Suprapubic skin (tissue), 4 donors: ENCODE measurements at regions not wholly inside any gene's neighbourhood (a gene's known extent, or its start where the extent isn't known, plus 50 kb on each side); places are given as distances from the start of the nearest gene placed in this dataset.

Source experiments
- DNase-seq, 2 donors: peaks; one replicate each; pipeline ENCODE4 v3.0.0-alpha.2; 2019; ENCODE audit warnings: low spot score in 2 of 2
- H3K27ac ChIP-seq: fragments of 200-600 bp; sonication (generic); one replicate; pipeline ENCODE4 v1.5.1; 2019
- H3K27me3 ChIP-seq: fragments of 200-600 bp; sonication (generic); one replicate; pipeline ENCODE4 v1.5.1; 2019
- H3K36me3 ChIP-seq: fragments of 200-600 bp; sonication (generic); one replicate; pipeline ENCODE4 v1.5.1; 2019
- H3K4me1 ChIP-seq: fragments of 200-600 bp; sonication (generic); one replicate; pipeline ENCODE4 v1.5.1; 2019
- H3K4me3 ChIP-seq: fragments of 200-600 bp; sonication (generic); one replicate; pipeline ENCODE4 v1.5.1; 2019; ENCODE audit warnings: mild to moderate bottlenecking
- H3K9me3 ChIP-seq: fragments of 200-600 bp; sonication (generic); one replicate; pipeline ENCODE4 v1.5.1; 2019
- CTCF ChIP-seq, 2 donors: fragments of 200-600 bp in 1 of 2; fragments of 450-650 bp in 1 of 2; sonication (generic) in 1 of 2; IDR thresholded peaks; one replicate each; pipeline ENCODE4 v1.5.1; 2016 to 2019; ENCODE audit warnings: antibody characterized with exemption in 2 of 2, mild to moderate bottlenecking in 1 of 2, moderate library complexity in 1 of 2
- EP300 ChIP-seq: sonication (generic); formaldehyde crosslinking; IDR thresholded peaks from one replicate; pipeline ENCODE4 v1.6.1; 2017; ENCODE audit warnings: antibody characterized with exemption
- POLR2A ChIP-seq, 2 donors: fragments of 450-650 bp; IDR thresholded peaks; one replicate each; pipeline ENCODE4 v1.6.1; 2017; ENCODE audit warnings: antibody characterized with exemption in 2 of 2, mild to moderate bottlenecking in 2 of 2, moderate library complexity in 2 of 2
- POLR2AphosphoS5 ChIP-seq, 3 donors: sonication (generic); formaldehyde crosslinking; IDR thresholded peaks; one replicate each; pipeline ENCODE4 v1.6.1; 2017; ENCODE audit warnings: antibody characterized with exemption in 3 of 3
- WGBS: methylation state at CpG from one replicate; pipeline ENCODE4 v1.1.5; 2018; 5-methylcytosine and 5-hydroxymethylcytosine counted together

- Histone ChIP-seq H3K27ac (peak overlapping the region; percentile 29), H3K4me1 (peaks cover 20% of the 10 kb centered on the region), H3K36me3 (no peaks in the 10 kb centered on the region), H3K4me3 (no peak overlapping the region), H3K9me3 (no peaks in the 10 kb centered on the region), H3K27me3 (no peaks in the 10 kb centered on the region)
- DNase-seq = no peak
- 44% methylated on average over 6 of the region's 6 CpGs for WGBS
- TF ChIP-seq CTCF (IDR thresholded peaks at IDR 0.05) = no peak
These were observed 649.1 kb downstream of the BNC2 start for GRCh38 chr9:16221366-16221765.

GRCh38 chr9:16221822-16222547, 648.5 kb downstream of the BNC2 start:
- H3K4me1 ChIP-seq = peaks cover 20% of the 10 kb centered on the region
- peak overlapping the region; percentile 29 for H3K27ac ChIP-seq
- H3K36me3 ChIP-seq = no peaks in the 10 kb centered on the region
- no peak for DNase-seq
- no peaks in the 10 kb centered on the region for H3K27me3 ChIP-seq
- H3K9me3 ChIP-seq = no peaks in the 10 kb centered on the region
- 34% methylated on average over 3 of the region's 3 CpGs for WGBS
- TF ChIP-seq CTCF (IDR thresholded peaks at IDR 0.05) = no peak
- no peak for TF ChIP-seq POLR2AphosphoS5 (IDR thresholded peaks at IDR 0.05)
- no peak for TF ChIP-seq POLR2A (IDR thresholded peaks at IDR 0.05)
- TF ChIP-seq EP300 = no peak
- no peak overlapping the region for H3K4me3 ChIP-seq

GRCh38 chr9:16223074-16223871, 647.2 kb downstream of the BNC2 start:
- DNase-seq = no peak
- Histone ChIP-seq H3K27ac (no peak overlapping the region), H3K4me1 (peaks cover 20% of the 10 kb centered on the region), H3K36me3 (no peaks in the 10 kb centered on the region), H3K4me3 (no peak overlapping the region), H3K27me3 (no peaks in the 10 kb centered on the region), H3K9me3 (no peaks in the 10 kb centered on the region)
- 86% methylated on average over 16 of the region's 17 CpGs for WGBS
- no peak for TF ChIP-seq POLR2AphosphoS5 (IDR thresholded peaks at IDR 0.05)
- no peak for TF ChIP-seq EP300
- TF ChIP-seq POLR2A (IDR thresholded peaks at IDR 0.05) = no peak
- TF ChIP-seq CTCF (IDR thresholded peaks at IDR 0.05) = no peak

- Histone ChIP-seq H3K4me1 (peaks cover 3% of the 10 kb centered on the region), H3K27ac (no peak overlapping the region), H3K9me3 (no peaks in the 10 kb centered on the region), H3K27me3 (no peaks in the 10 kb centered on the region), H3K4me3 (no peak overlapping the region), H3K36me3 (no peaks in the 10 kb centered on the region)
- no peak for TF ChIP-seq EP300
- no peak for TF ChIP-seq POLR2A (IDR thresholded peaks at IDR 0.05)
- no peak for TF ChIP-seq POLR2AphosphoS5 (IDR thresholded peaks at IDR 0.05)
- TF ChIP-seq CTCF (IDR thresholded peaks at IDR 0.05) = no peak
- 85% methylated on average over 10 of the region's 10 CpGs for WGBS
- no peak for DNase-seq
These were observed 639.7 kb downstream of the BNC2 start for GRCh38 chr9:16230731-16231130.

- H3K36me3 ChIP-seq = no peaks in the 10 kb centered on the region
- no peak overlapping the region for H3K27ac ChIP-seq
- H3K9me3 ChIP-seq = no peaks in the 10 kb centered on the region
- H3K4me3 ChIP-seq = no peak overlapping the region
- WGBS = 71% methylated on average over 8 of the region's 8 CpGs
- H3K4me1 ChIP-seq = peaks cover 7% of the 10 kb centered on the region
- TF ChIP-seq POLR2AphosphoS5 (IDR thresholded peaks at IDR 0.05) = peak in 2 of 3 donors; percentile 42 to 58
- TF ChIP-seq EP300 = no peak
- no peak for DNase-seq
- H3K27me3 ChIP-seq = no peaks in the 10 kb centered on the region
These were observed 634.2 kb downstream of the BNC2 start for GRCh38 chr9:16236311-16236710.
